ENCODE measurements at regions not wholly inside any gene's neighbourhood (a gene's known extent, or its start where the extent isn't known, plus 50 kb on each side); places are given as distances from the start of the nearest gene placed in this dataset.

GRCh38 chr7:156279635-156280034, 360.9 kb upstream of the RNF32 start:
- peaks cover 2% of the 10 kb centered on the region for H3K9me3 Mint-ChIP-seq (ENCODE audit: insufficient read depth)
- intact Hi-C loops (cut with micrococcal nuclease): no loop called here
- WGBS (ENCODE audit: insufficient coverage): no CpG with 5 or more reads among the region's 4 CpGs

GRCh38 chr7:156275292-156275691, 365.3 kb upstream of the RNF32 start:
- no peaks in the 10 kb centered on the region for H3K27me3 ChIP-seq (replicated peaks in 1 of 4; ENCODE audit: control extremely low read depth in 1 of 4, control insufficient read depth in 3 of 4, insufficient read depth in 4 of 4, low read length in 3 of 4)
- H3K9ac ChIP-seq (ENCODE audit: low read length): no peak overlapping the region
- Mint-ChIP-seq H3K27me3 (peaks cover 3% of the 10 kb centered on the region), H3K27ac (no peak overlapping the region), H3K4me3 (no peak overlapping the region), H3K4me1 (no peaks in the 10 kb centered on the region), H3K9me3 (ENCODE audit: insufficient read depth) (no peaks in the 10 kb centered on the region)
- no peaks in the 10 kb centered on the region for H4K20me1 ChIP-seq (ENCODE audit: control insufficient read depth, insufficient read depth, low read length, poor library complexity, severe bottlenecking)
- DNase-seq: no peak
- H3K4me2 ChIP-seq (replicated peaks; ENCODE audit: low read depth, low read length, poor library complexity, severe bottlenecking): no peak overlapping the region
- peaks cover 0 to 9% (median 0%) of the 10 kb centered on the region in 3 donors for H3K9me3 ChIP-seq (ENCODE audit: control extremely low read depth in 1 of 3, control insufficient read depth in 2 of 3, insufficient read depth in 1 of 3, low read length in 2 of 3)
- no peaks in the 10 kb centered on the region for H3K79me2 ChIP-seq (ENCODE audit: control insufficient read depth, insufficient read depth, low read length)
- no peaks in the 10 kb centered on the region for H3K36me3 ChIP-seq (replicated peaks in 1 of 2; ENCODE audit: control extremely low read depth in 1 of 2, control insufficient read depth in 1 of 2, extremely low read depth in 1 of 2, insufficient read depth in 2 of 2, low read length in 1 of 2)
- no peak for TF ChIP-seq CTCF (IDR thresholded peaks at IDR 0.05)
- no peak for TF ChIP-seq EZH2 (IDR thresholded peaks at IDR 0.05; ENCODE audit: borderline replicate concordance, insufficient read depth, low read depth, low read length, poor library complexity, severe bottlenecking)
- CTCF ChIA-PET: no interaction called here
- no peak overlapping the region for H3K4me3 ChIP-seq (ENCODE audit: control extremely low read depth in 1 of 5, extremely low read depth in 1 of 5, insufficient read depth in 1 of 5, low read depth in 2 of 5, low read length in 4 of 5)
- intact Hi-C loops (cut with micrococcal nuclease): no loop called here
- no peak overlapping the region for H2AFZ ChIP-seq (ENCODE audit: insufficient read depth, low read depth, low read length, poor library complexity, severe bottlenecking)
- WGBS (ENCODE audit: insufficient coverage): 86% methylated on average over 3 of the region's 4 CpGs
- no peaks in the 10 kb centered on the region for H3K4me1 ChIP-seq (ENCODE audit: control insufficient read depth in 2 of 2, insufficient read depth in 2 of 2, low read length in 2 of 2)
- H3K27ac ChIP-seq (ENCODE audit: low read length in 2 of 2): no peak overlapping the region
- no peak for ATAC-seq (ENCODE audit: low read depth)
- POLR2A ChIA-PET: no interaction called here

More at GRCh38 chr7:156279635-156280034, 360.9 kb upstream of the RNF32 start:
- no peak overlapping the region for H3K27ac ChIP-seq (ENCODE audit: low read length in 2 of 2)
- no peaks in the 10 kb centered on the region for H3K27me3 ChIP-seq (replicated peaks in 1 of 4; ENCODE audit: control extremely low read depth in 1 of 4, control insufficient read depth in 3 of 4, insufficient read depth in 4 of 4, low read length in 3 of 4)
- no peak overlapping the region for H3K9ac ChIP-seq (ENCODE audit: low read length)
- no peak overlapping the region for H3K4me3 ChIP-seq (ENCODE audit: control extremely low read depth in 1 of 5, extremely low read depth in 1 of 5, insufficient read depth in 1 of 5, low read depth in 2 of 5, low read length in 4 of 5)
- H3K9me3 ChIP-seq (ENCODE audit: control extremely low read depth in 1 of 3, control insufficient read depth in 2 of 3, insufficient read depth in 1 of 3, low read length in 2 of 3): peaks cover 0 to 5% (median 4%) of the 10 kb centered on the region in 3 donors
- no peaks in the 10 kb centered on the region for H3K79me2 ChIP-seq (ENCODE audit: control insufficient read depth, insufficient read depth, low read length)
- no peaks in the 10 kb centered on the region for H3K4me1 ChIP-seq (ENCODE audit: control insufficient read depth in 2 of 2, insufficient read depth in 2 of 2, low read length in 2 of 2)
- H4K20me1 ChIP-seq (ENCODE audit: control insufficient read depth, insufficient read depth, low read length, poor library complexity, severe bottlenecking): no peaks in the 10 kb centered on the region
- ATAC-seq (ENCODE audit: low read depth) (no peak), DNase-seq (no peak)
- Mint-ChIP-seq H3K4me3 (no peak overlapping the region), H3K27me3 (no peaks in the 10 kb centered on the region), H3K27ac (no peak overlapping the region), H3K4me1 (no peaks in the 10 kb centered on the region)
- ChIA-PET POLR2A (no interaction called here), CTCF (no interaction called here)
- H2AFZ ChIP-seq (ENCODE audit: insufficient read depth, low read depth, low read length, poor library complexity, severe bottlenecking): no peak overlapping the region
- TF ChIP-seq EZH2 (IDR thresholded peaks at IDR 0.05; ENCODE audit: borderline replicate concordance, insufficient read depth, low read depth, low read length, poor library complexity, severe bottlenecking): no peak
- no peak for TF ChIP-seq CTCF (IDR thresholded peaks at IDR 0.05)
- no peaks in the 10 kb centered on the region for H3K36me3 ChIP-seq (replicated peaks in 1 of 2; ENCODE audit: control extremely low read depth in 1 of 2, control insufficient read depth in 1 of 2, extremely low read depth in 1 of 2, insufficient read depth in 2 of 2, low read length in 1 of 2)
- H3K4me2 ChIP-seq (replicated peaks; ENCODE audit: low read depth, low read length, poor library complexity, severe bottlenecking): no peak overlapping the region

Data from B cell (primary cell).